ENCODE measurements at regions not wholly inside any gene's neighbourhood (a gene's known extent, or its start where the extent isn't known, plus 50 kb on each side); places are given as distances from the start of the nearest gene placed in this dataset.

DNA sequence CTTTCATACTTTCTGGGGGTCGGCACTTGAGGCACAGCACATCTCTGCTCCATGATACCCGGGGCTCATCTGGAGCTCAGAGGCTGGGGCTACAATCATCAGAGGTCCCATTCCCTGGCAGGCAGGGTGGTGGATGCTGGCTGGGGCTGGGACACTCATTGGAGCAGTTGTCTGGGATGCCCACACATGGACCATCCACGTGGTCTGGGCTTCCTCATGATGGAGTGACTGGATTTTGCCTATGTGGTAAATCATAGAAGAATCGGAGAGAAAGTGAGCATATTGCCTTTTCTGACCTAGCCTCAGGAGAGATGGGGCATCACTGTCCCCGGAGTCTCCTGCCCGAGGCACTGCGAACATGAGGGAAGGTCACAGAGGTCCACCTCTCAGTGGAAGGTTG lies 91.4 kb upstream of the IRS2 start:
- TF ChIP-seq, protein P1, sequence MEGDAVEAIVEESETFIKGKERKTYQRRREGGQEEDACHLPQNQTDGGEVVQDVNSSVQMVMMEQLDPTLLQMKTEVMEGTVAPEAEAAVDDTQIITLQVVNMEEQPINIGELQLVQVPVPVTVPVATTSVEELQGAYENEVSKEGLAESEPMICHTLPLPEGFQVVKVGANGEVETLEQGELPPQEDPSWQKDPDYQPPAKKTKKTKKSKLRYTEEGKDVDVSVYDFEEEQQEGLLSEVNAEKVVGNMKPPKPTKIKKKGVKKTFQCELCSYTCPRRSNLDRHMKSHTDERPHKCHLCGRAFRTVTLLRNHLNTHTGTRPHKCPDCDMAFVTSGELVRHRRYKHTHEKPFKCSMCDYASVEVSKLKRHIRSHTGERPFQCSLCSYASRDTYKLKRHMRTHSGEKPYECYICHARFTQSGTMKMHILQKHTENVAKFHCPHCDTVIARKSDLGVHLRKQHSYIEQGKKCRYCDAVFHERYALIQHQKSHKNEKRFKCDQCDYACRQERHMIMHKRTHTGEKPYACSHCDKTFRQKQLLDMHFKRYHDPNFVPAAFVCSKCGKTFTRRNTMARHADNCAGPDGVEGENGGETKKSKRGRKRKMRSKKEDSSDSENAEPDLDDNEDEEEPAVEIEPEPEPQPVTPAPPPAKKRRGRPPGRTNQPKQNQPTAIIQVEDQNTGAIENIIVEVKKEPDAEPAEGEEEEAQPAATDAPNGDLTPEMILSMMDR (IDR thresholded peaks at IDR 0.05), result no peak
- no peak for TF ChIP-seq POLR2A (IDR thresholded peaks at IDR 0.05)

Measured in body of pancreas (tissue), 4 donors.